ENCODE measurements at regions not wholly inside any gene's neighbourhood (a gene's known extent, or its start where the extent isn't known, plus 50 kb on each side); places are given as distances from the start of the nearest gene placed in this dataset.

- intact Hi-C loops (cut with DNase I), result no loop called here
- TF ChIP-seq, protein P1, sequence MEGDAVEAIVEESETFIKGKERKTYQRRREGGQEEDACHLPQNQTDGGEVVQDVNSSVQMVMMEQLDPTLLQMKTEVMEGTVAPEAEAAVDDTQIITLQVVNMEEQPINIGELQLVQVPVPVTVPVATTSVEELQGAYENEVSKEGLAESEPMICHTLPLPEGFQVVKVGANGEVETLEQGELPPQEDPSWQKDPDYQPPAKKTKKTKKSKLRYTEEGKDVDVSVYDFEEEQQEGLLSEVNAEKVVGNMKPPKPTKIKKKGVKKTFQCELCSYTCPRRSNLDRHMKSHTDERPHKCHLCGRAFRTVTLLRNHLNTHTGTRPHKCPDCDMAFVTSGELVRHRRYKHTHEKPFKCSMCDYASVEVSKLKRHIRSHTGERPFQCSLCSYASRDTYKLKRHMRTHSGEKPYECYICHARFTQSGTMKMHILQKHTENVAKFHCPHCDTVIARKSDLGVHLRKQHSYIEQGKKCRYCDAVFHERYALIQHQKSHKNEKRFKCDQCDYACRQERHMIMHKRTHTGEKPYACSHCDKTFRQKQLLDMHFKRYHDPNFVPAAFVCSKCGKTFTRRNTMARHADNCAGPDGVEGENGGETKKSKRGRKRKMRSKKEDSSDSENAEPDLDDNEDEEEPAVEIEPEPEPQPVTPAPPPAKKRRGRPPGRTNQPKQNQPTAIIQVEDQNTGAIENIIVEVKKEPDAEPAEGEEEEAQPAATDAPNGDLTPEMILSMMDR (IDR thresholded peaks at IDR 0.05), result no peak
- Histone ChIP-seq H3K27me3 (no peaks in the 10 kb centered on the region), H3K4me3 (no peak overlapping the region), H3K36me3 (no peaks in the 10 kb centered on the region), H3K27ac (no peak overlapping the region), H3K4me1 (no peaks in the 10 kb centered on the region), H3K9me3 (no peaks in the 10 kb centered on the region)
- DNase-seq (ENCODE audit: low spot score in 2 of 2), result no peak
These were observed 271.8 kb downstream of the MBD2 start for GRCh38 chr18:53952700-53953099.

DNA sequence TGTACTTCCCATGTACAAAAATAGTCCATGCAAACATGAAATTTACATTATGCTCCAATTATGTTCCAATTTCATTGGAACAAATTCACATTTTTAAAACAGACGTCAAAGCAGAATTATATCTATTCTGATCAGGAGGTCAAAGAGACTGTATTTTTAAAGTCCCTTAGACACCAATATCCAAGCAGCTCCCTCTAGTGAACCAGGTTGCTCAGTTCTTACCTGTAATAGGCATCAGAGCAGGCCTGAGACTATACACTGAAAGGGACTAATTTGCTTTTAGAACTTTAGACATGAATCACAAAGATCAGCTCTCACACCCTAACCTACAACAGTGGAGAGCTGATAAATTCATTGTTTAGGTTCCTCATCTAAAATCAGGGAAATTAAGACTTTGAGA, 273.9 kb downstream of the MBD2 start:
- no peaks in the 10 kb centered on the region for H3K27me3 ChIP-seq
- no peak overlapping the region for H3K4me3 ChIP-seq
- no peak overlapping the region for H3K27ac ChIP-seq
- H3K36me3 ChIP-seq, result no peaks in the 10 kb centered on the region
- intact Hi-C loops (cut with DNase I), result no loop called here
- no peaks in the 10 kb centered on the region for H3K9me3 ChIP-seq
- TF ChIP-seq, protein P1 (IDR thresholded peaks at IDR 0.05), result no peak
- H3K4me1 ChIP-seq, result no peaks in the 10 kb centered on the region
- no peak for DNase-seq (ENCODE audit: low spot score in 2 of 2)

GRCh38 chr18:53948991-53949390, 275.5 kb downstream of the MBD2 start:
- intact Hi-C loops (cut with DNase I), result no loop called here
- Histone ChIP-seq H3K4me3 (no peak overlapping the region), H3K27me3 (no peaks in the 10 kb centered on the region), H3K9me3 (no peaks in the 10 kb centered on the region), H3K27ac (no peak overlapping the region), H3K36me3 (no peaks in the 10 kb centered on the region), H3K4me1 (no peaks in the 10 kb centered on the region)
- TF ChIP-seq, protein P1 (IDR thresholded peaks at IDR 0.05), result no peak
- DNase-seq (ENCODE audit: low spot score in 2 of 2), result no peak

- TF ChIP-seq, protein P1 (IDR thresholded peaks at IDR 0.05), result no peak
- DNase-seq (ENCODE audit: low spot score in 2 of 2), result no peak
- Histone ChIP-seq H3K4me3 (no peak overlapping the region), H3K27ac (no peak overlapping the region), H3K36me3 (no peaks in the 10 kb centered on the region), H3K9me3 (no peaks in the 10 kb centered on the region), H3K4me1 (no peaks in the 10 kb centered on the region), H3K27me3 (no peaks in the 10 kb centered on the region)
- intact Hi-C loops (cut with DNase I), result no loop called here
These were observed 277.3 kb downstream of the MBD2 start for GRCh38 chr18:53947092-53947640.

DNA sequence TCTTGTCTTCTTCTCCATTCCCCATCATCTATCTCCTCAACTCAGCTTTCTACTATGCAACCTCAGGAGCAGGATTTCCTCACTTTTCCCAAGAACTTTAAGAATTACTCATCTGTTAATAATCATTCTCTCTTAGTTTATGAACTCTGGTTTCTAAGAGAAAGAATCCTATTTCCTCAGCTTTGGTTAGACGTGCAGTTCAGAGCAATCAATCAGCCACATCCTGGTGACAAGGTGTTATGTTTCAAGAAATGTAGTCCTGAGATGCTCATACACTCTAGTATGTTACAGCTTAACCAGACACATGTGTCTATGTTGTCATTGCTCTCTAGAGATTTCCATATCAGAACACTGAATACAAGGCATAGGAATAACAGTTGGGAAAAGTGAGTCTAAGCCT, 277.9 kb downstream of the MBD2 start:
- no peaks in the 10 kb centered on the region for H3K4me1 ChIP-seq
- no peak overlapping the region for H3K4me3 ChIP-seq
- H3K9me3 ChIP-seq, result no peaks in the 10 kb centered on the region
- no peaks in the 10 kb centered on the region for H3K27me3 ChIP-seq
- H3K36me3 ChIP-seq, result no peaks in the 10 kb centered on the region
- TF ChIP-seq, protein P1 (IDR thresholded peaks at IDR 0.05), result no peak
- H3K27ac ChIP-seq, result no peak overlapping the region
- no peak for DNase-seq (ENCODE audit: low spot score in 2 of 2)
- intact Hi-C loops (cut with DNase I), result no loop called here

- no peak overlapping the region for H3K27ac ChIP-seq
- H3K4me1 ChIP-seq, result no peaks in the 10 kb centered on the region
- H3K4me3 ChIP-seq, result no peak overlapping the region
- TF ChIP-seq, protein P1 (IDR thresholded peaks at IDR 0.05), result no peak
- H3K9me3 ChIP-seq, result no peaks in the 10 kb centered on the region
- no peaks in the 10 kb centered on the region for H3K27me3 ChIP-seq
- intact Hi-C loops (cut with DNase I), result no loop called here
- no peaks in the 10 kb centered on the region for H3K36me3 ChIP-seq
- DNase-seq (ENCODE audit: low spot score in 2 of 2), result no peak
These were observed 279.7 kb downstream of the MBD2 start for GRCh38 chr18:53944721-53945120.
